GM21423 (cell line): ENCODE measurements at regions not wholly inside any gene's neighbourhood (a gene's known extent, or its start where the extent isn't known, plus 50 kb on each side); places are given as distances from the start of the nearest gene placed in this dataset.
A peak's percentile ranks its signal among the peaks of the same experiment; 100 is the strongest.

Experiments used
- ATAC-seq: cut with Tn5 transposase; IDR thresholded peaks from one replicate; pipeline ENCODE4 v1.9.1; 2021; ENCODE audit warnings: mild to moderate bottlenecking, moderate library complexity; ENCODE audit not compliant: unreplicated experiment

DNA sequence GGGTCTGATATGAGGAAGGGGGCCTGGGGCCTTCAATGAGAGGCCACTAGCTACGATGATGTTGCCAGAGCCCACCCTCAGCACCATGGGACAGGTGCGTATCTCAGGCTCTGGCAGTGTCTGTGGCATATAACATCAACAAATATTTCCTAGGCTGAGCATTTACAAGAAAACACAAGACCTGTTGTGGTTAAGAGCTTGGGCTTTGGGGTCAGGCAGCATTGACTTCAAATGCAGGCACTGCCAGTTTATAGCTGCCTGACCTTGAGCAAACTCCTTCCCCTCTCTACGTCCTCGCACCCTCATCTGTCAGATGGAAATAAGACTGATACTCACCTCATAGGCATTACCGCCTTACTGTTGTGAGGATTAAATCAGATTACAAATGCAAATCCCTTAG, 156.0 kb downstream of the KATNAL1 start:
- no peak for ATAC-seq

DNA sequence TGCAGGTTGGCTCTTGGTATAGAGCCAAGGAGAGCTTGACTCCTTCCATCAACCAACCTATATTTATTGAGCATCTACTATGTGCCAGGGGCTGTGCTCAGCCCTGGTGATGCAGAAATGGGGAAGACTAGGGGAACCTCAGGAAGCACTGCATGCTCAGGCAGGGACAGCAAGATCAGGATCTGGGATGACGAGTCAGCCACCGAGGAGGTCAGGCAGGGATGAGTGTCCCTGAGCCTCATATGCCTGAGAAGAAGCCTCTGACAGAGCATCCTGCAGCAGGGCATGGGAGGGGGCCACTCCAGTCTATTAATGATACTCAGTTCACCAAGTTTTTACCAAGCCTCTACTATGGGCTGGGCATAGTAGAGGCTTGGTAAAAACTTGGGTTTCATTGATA, 158.1 kb downstream of the KATNAL1 start:
- ATAC-seq, result no peak

DNA sequence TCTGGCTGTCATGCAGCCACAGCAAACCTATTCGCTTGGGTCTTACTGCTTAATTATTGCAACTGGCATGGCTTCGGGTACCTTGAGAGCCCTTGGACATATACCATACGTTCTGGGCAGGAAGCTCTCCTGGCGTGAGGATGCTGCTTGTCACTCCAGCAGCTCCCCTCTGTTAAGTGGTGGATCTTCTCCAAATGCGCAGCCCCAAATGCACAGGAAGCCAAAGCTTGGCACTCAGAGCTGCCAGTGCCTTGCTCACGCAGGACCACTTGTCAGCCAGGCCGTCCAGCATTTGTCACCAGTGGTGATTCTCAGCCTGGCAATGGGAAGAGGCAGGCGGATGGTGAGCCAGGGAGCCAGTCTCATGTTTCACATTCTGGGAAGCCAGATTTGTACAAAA, 158.6 kb downstream of the KATNAL1 start:
- no peak for ATAC-seq

DNA sequence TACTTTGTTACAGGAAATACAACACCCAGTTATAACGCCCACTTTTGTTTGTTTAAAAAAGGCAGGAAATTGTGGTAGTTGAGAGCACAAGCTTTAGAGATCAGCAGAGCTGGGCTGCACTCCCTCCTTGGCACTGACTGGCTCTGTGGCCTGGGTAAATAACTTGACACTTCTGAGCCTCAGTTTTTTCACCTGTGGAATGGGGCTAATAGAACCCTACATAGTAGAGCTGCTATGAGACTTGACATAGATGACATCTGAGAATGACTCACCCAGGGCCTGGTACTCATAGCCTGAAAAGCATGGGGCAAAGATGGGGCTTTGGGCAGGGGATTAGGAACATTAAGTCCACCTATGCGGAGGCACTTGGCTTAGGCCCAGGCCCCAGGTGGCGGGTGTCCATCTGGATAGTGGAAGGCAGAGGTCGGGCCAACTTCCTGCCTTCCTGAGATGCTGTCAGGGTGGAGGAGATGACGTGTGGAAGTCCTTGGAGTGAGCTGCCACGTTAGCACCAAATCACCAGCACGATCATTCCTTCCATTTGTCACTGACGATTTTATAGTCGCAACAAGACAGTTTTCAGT, 159.1 kb downstream of the KATNAL1 start:
- no peak for ATAC-seq

- ATAC-seq, result no peak
Observed at GRCh38 chr13:30147421-30147820, 159.9 kb downstream of the KATNAL1 start.

DNA sequence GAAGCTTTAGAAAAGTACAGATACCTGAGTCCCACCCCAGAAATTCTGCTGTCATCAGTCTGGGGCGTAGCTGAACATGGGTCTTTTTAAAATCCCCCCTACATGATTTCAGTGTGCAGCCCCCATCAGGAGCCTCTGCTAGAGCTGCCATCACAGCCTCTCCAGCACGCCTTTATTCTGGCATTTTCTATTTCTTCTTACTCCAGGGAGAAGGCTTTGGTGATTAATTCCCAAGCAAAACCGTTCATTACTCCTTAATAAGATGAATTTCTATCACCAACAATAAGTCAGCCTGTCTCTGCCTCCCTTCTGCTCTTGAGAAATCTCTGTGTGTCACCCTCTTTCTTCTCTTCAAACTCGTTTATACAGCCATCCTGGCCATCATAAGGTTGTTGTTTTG, 160.3 kb downstream of the KATNAL1 start:
- ATAC-seq, result no peak

DNA sequence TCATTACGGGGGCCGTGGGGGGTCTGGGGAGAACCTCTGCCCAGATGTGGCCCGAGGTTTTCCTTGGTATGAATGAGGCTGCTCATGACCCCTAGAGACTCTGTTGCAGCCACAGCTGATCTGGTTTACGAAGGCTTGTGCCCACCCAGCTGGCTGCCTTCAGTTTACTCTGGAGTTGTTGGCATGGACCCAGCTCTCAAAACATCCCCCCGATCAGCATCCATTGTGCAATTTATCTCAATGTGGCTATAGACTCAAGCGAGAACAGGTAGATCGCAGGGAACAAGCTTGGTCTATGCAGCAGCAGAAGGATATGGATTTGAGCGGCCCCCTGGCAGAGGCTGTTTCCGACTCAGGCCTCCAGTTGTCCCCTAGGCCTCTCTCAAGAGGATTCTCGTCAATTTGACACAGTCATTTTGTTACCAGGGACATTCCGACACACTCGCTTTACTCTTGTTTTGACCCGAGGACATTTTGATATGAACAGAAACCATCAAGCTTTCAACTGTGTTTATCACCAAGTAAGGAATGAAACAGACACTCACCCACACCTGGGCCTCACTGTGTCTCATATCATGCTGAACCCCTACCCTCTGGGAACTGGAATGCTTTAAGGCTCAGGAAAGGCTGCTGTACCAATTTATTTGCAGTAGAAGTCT, 161.5 kb downstream of the KATNAL1 start:
- peak; percentile 49 for ATAC-seq

DNA sequence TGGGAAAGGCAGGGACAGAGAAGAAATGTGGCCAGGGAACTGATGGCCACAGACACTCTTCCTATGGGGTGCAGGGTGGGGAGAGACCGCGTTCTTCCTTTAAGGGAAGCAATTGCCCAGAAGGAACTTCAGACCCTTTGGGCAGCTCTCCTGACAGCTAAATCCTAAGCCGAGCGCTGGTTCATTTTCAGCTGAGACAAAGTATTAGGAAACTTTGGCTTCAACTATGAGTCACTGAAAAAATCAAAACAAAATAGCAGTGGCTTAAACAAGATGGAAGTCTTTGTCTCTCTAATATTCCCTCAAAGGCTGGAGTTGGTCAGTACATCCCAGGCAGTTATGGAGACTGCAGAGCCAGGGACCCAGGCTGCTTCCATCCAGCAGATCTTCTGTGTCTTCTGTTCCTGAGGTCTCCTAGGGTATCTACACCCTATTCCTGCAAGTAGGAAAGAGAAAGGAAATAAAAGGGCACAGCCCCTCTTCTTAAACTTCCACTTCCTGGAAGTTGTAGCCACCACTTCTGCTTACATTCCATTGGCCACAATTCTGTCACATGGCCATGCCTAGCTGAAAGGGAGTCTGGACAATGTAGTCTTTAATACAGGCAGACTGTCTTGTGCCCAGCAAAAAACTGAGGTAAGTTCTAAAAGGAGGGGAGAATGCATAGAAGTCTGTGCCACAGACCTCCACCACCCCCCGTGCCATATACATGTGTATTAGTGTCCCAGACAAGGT, 163.5 kb downstream of the KATNAL1 start:
- ATAC-seq, result no peak

DNA sequence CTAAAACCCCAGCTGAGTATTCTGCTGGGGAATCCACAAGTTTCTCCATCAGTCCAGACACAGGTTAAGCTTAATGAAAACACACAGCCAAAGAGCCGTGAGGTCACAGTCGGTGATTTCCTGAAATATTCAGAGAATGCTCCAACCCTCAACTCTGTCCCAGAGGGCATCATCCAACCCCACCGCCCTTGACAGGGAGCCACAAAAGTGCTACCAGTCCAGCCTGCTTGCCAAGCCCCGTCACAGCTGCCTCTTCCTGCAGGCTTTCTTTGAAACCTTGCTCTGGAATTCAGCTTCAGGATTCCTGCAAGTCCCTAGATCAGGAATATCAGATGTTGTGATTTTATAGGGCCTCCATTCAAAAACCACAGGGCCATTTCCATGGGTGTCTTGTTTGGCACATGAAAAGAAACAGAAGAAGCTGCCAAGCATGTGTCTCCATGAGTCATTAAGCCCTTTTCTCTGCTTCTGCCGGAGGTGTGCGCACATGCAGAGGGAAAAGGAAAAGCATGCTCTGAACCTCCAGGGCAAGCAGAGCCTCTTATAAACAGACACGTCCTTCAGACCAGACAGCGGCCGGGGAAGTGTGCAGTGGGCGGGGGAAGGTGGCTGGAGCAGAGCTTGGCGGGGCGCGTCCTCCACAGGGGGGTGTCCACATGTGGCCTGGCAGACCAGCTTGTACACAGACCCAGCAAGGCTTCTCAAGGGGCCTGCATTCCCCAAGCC, 164.7 kb downstream of the KATNAL1 start:
- ATAC-seq, result no peak

DNA sequence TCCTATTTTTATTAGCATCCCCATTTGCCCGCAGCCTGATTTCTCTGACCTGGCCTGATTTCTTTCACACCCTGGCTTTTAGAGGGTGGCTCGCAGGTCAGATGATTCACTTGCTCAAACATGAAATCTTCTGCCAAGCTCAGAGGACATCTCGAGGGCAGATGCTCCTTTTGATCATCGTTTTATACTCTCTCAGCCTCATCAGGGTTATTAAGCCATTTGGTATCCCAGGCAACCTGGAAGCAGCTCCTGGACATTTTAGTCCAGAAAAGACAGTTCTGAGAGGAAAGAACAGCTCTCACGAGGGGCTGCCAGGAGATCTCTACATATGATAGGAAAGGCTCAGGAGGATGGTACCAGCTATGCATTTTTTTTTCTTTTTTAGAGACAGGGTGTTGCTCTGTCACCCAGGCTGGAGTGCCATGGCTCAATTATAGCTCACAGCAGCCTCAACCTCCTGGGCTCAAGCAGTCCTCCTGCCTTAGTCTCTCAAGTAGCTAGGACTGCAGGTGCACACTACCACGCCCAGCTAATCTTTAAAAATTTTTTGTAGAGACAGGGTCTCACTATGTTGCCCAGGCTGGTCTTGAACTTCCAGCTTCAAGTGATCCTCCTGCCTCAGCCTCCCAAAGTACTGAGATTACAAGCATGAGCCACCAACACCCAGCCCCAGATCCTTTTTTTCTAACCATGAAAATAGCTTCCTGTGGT, 165.4 kb downstream of the KATNAL1 start:
- ATAC-seq, result no peak

DNA sequence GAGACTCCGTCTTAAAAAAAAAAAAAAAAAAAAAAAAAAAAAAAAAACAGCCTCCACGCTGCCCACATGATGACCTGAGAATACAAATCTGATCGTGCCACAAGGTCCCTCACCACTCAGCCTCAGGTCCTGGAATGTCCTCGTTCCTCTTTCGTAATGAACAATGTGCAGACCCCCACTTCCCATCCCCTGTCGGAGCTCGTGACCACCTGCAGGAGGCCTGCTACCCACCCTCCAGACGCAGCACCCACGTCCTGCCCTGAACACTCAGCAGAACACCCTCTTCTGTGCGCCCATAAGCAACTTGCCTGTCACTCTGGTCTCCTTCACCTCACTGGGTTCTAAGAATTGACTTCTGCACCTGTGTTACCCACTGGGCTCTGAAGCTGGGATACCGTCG, 166.4 kb downstream of the KATNAL1 start:
- ATAC-seq, result no peak

DNA sequence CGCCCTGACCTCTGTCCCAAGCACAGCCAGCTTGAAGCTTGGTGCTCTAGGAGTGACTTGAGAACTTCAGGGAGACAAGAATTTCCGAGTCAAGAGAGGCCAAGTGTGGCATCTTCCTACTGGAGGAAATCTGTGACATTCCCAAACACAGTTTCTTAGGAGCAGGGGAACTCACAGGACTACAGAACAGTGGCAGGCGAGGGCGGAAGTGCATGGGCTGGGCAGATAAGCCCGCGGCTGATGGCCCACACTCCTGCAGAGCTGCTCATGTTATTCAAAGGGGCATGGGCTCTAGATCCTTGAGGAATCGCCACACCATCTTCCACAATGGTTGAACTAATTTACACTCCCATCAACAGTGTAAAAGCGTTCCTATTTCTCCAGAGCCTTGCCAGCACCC, 168.8 kb downstream of the KATNAL1 start:
- no peak for ATAC-seq

- no peak for ATAC-seq
Observed at GRCh38 chr13:30135868-30136267, 171.5 kb downstream of the KATNAL1 start.

GRCh38 chr13:30135351-30135750, 172.0 kb downstream of the KATNAL1 start:
- ATAC-seq, result no peak

GRCh38 chr13:30134578-30134977, 172.8 kb downstream of the KATNAL1 start:
- ATAC-seq, result no peak

DNA sequence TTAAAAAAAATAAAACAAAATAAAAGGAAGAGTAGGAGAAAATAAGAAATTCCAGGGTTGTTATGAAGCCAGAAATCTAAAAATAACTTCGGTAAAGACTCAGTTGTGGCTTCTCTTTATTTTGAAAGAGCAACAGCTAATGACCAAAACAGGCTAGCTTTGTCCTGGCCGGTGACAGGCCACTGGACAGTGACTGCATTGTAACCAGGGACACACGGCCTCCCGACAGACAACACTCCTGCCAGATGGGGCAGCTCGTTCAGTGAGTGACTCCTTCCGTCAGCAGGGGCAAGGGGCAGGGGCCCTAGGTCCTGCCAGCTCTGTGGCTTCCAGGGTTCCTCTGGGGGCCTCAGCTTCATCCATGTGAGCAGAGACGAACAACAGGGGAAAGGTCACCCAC, 173.4 kb downstream of the KATNAL1 start:
- no peak for ATAC-seq

DNA sequence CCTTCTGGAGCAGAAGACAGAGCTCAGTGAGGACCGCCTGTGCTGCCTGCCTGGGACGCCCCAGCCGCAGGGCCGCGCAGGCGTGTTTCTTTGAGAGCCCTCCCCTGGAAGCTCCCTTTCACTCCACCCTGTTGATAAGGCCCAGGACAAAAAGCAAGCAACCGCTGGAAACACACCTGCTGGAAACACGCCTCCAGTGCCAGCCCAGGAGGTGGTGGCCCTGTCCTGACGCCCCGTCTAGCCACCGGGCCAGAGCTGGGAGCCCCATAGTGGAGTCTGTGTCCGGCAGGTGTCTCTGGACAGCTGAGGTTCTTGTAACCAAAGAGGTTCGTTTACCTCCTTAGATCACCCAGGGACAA, 173.8 kb downstream of the KATNAL1 start:
- ATAC-seq, result no peak

- ATAC-seq, result peak; percentile 89
Observed at GRCh38 chr13:30132623-30133553, 174.5 kb downstream of the KATNAL1 start.

DNA sequence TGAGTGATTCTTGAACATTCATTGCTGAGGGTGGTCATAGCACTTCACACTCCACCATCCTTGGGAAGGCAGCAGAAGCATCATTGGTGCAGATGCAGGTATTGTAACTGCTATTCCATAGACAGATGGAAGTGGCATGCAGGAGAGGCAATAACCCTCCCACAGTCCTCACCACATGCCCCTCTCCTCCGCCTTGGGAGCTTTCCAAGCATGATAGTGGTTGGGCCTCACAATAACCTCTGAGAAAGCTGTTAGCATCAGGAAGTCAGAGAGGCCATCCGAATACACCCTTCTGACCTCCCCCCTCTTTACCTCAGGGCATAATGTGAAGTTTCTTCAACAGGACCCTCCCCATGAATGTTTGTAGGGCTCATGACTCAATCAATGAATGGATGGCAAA, 177.9 kb downstream of the KATNAL1 start:
- ATAC-seq, result no peak

DNA sequence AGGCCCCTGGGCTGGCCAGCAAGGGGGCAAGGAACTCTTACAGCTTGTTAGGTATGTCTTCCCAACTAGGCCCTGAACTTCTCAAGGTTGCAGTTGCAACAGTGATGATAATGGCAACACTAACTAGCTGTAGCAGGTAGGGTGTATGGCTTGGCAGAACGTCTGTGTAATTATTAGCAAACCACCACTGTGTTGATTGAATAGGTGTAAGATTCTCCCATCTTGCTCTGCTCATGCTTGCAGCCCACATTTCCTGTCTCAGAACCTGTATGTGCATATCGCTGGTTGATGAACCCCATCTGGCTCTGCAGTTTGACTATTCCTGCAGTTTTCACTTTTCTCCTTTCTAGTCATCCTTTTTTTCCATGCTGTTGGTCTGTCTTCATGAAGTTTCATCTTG, 178.8 kb downstream of the KATNAL1 start:
- peak; percentile 71 for ATAC-seq
